Lower leg skin (tissue), 3 donors: ENCODE measurements at regions not wholly inside any gene's neighbourhood (a gene's known extent, or its start where the extent isn't known, plus 50 kb on each side); places are given as distances from the start of the nearest gene placed in this dataset.

Experiments
- CTCF ChIP-seq, 3 donors: fragments of 450-650 bp; IDR thresholded peaks; one replicate each; pipeline ENCODE4 v1.5.1; 2016; ENCODE audit warnings: antibody characterized with exemption in 3 of 3, mild to moderate bottlenecking in 3 of 3, moderate library complexity in 2 of 3
- POLR2A ChIP-seq, 2 donors: fragments of 450-650 bp; IDR thresholded peaks; one replicate each; pipeline ENCODE4 v1.6.1; 2016 to 2017; ENCODE audit warnings: antibody characterized with exemption in 2 of 2, mild to moderate bottlenecking in 1 of 2, moderate library complexity in 1 of 2

DNA sequence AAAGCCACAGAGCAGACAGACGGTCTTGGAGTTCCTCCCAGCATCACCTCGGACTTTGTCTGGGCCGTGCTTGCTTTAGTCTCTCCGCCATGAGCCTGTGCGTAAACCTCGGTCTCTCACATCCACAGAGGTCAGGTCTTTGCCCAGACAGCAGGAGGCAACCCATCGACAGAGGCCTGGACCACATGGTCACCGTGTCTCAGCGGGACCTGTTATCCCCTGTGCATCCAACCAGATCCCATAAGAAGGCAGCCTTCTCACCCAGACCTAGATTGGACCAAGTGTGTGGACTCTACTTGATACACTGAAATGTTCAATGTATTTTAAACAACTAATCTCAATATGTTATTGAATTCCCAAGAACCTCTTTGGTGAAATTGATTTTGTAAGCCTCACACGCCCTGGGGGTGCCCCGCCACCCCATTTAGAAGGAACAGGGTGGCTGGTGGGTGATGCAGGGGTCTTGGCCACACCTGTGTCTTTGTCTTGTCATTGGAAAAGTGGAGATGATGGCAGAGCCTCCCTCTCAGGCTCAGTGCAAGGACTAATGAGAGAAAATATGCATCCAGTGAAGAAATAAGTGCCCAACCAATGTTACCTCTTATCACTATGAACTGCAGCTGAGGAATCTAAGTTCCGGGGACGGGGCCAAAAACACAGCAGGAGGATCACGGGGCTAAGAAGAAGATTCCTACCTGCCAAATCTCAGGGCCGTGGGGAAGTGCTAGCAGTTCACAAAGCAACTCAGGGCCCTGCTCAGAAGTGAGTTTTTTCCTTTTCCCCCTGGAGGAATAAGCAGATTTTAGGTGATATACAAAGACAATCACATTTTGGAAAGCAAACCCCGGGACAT lies 101.6 kb upstream of the BACE2 start:
- TF ChIP-seq POLR2A (IDR thresholded peaks at IDR 0.05) (no peak), CTCF (IDR thresholded peaks at IDR 0.05) (no peak)
